HepG2 (cell line): ENCODE measurements at regions not wholly inside any gene's neighbourhood (a gene's known extent, or its start where the extent isn't known, plus 50 kb on each side); places are given as distances from the start of the nearest gene placed in this dataset.

Source experiments
- GABPB1 ChIP-seq: IDR thresholded peaks from 2 replicates; pipeline ENCODE4 v1.6.1; 2016; ENCODE audit warnings: mild to moderate bottlenecking, missing genetic modification reagents, moderate library complexity, missing compliant biosample characterization
- HDAC1 ChIP-seq: sonication (generic); formaldehyde crosslinking; IDR thresholded peaks from 2 replicates; pipeline ENCODE4 v1.5.1; 2020; ENCODE audit warnings: mild to moderate bottlenecking, missing genetic modification reagents
- HDAC2 ChIP-seq: sonication (generic); formaldehyde crosslinking; IDR thresholded peaks from 2 replicates; pipeline ENCODE4 v1.4.0; 2020; ENCODE audit warnings: missing genetic modification reagents
- HMGA1 ChIP-seq: sonication (generic); formaldehyde crosslinking; conservative IDR thresholded peaks from 2 replicates; pipeline ENCODE4 v1.4.0; 2020; ENCODE audit warnings: missing genetic modification reagents
- HOXA7 ChIP-seq: sonication (generic); formaldehyde crosslinking; IDR thresholded peaks from 2 replicates; pipeline ENCODE4 v1.8.1; 2022; ENCODE audit warnings: mild to moderate bottlenecking, missing genetic modification reagents, moderate library complexity
- MEIS2 ChIP-seq: sonication (generic); formaldehyde crosslinking; IDR thresholded peaks from 2 replicates; pipeline ENCODE4 v1.9.0; 2021; ENCODE audit warnings: mild to moderate bottlenecking, missing genetic modification reagents
- NKX3-1 ChIP-seq: sonication (generic); formaldehyde crosslinking; IDR thresholded peaks from 2 replicates; pipeline ENCODE4 v1.5.0; 2020; ENCODE audit warnings: missing genetic modification reagents
- PLSCR1 ChIP-seq: sonication (generic); formaldehyde crosslinking; IDR thresholded peaks from 2 replicates; pipeline ENCODE4 v1.5.0; 2020; ENCODE audit warnings: missing genetic modification reagents, mild to moderate bottlenecking, borderline replicate concordance
- RAD21 ChIP-seq: fragments of 450-650 bp; formaldehyde crosslinking; IDR thresholded peaks from 2 replicates; pipeline ENCODE4 v1.5.0; 2020; ENCODE audit warnings: mild to moderate bottlenecking
- RARG ChIP-seq: sonication (generic); formaldehyde crosslinking; IDR thresholded peaks from 2 replicates; pipeline ENCODE4 v1.4.0; 2020; ENCODE audit warnings: low read depth, mild to moderate bottlenecking, missing genetic modification reagents
- RFX3 ChIP-seq: IDR thresholded peaks from 2 replicates; pipeline ENCODE4 v1.6.1; 2016; ENCODE audit warnings: missing biosample characterization, missing genetic modification reagents
- RXRB ChIP-seq: IDR thresholded peaks from 2 replicates; pipeline ENCODE4 v1.6.1; 2016; ENCODE audit warnings: borderline replicate concordance, missing genetic modification reagents, missing compliant biosample characterization
- SCMH1 ChIP-seq: sonication (generic); formaldehyde crosslinking; IDR thresholded peaks from 2 replicates; pipeline ENCODE4 v1.9.0; 2021; ENCODE audit warnings: missing genetic modification reagents, mild to moderate bottlenecking, borderline replicate concordance
- SKI ChIP-seq: fragments of 450-650 bp; IDR thresholded peaks from one replicate; pipeline ENCODE4 v1.6.1; 2018; ENCODE audit warnings: mild to moderate bottlenecking; ENCODE audit not compliant: partially characterized antibody
- TARDBP ChIP-seq: sonication (generic); formaldehyde crosslinking; IDR thresholded peaks from 2 replicates; pipeline ENCODE4 v1.8.0; 2022; ENCODE audit warnings: mild to moderate bottlenecking, missing genetic modification reagents
- U2AF1 ChIP-seq: fragments of 200-400 bp; formaldehyde crosslinking; optimal IDR thresholded peaks from 2 replicates; pipeline ENCODE3; 2017; ENCODE audit warnings: mild to moderate bottlenecking, low read depth, low read length
- ZHX1 ChIP-seq: sonication (generic); formaldehyde crosslinking; IDR thresholded peaks from 2 replicates; pipeline ENCODE4 v1.8.1; 2022; ENCODE audit warnings: low read depth, mild to moderate bottlenecking, missing genetic modification reagents
- ZNF549 ChIP-seq: sonication (generic); formaldehyde crosslinking; IDR thresholded peaks from 2 replicates; pipeline ENCODE4 v1.5.0; 2020; ENCODE audit warnings: missing genetic modification reagents
- ZNF740 ChIP-seq: sonication (generic); formaldehyde crosslinking; IDR thresholded peaks from 2 replicates; pipeline ENCODE4 v1.4.0; 2020; ENCODE audit warnings: missing genetic modification reagents
- ZNF761 ChIP-seq: sonication (generic); formaldehyde crosslinking; conservative IDR thresholded peaks from 2 replicates; pipeline ENCODE4 v1.4.0; 2020; ENCODE audit warnings: mild to moderate bottlenecking, missing genetic modification reagents
- ZNF766 ChIP-seq: sonication (generic); formaldehyde crosslinking; IDR thresholded peaks from 2 replicates; pipeline ENCODE4 v1.5.0; 2020; ENCODE audit warnings: missing genetic modification reagents, borderline replicate concordance
- TF ChIP-seq, protein P1 (sequence below): IDR thresholded peaks from 2 replicates; pipeline ENCODE4 v1.6.1; 2016; ENCODE audit warnings: low read depth, borderline replicate concordance

- no peak for TF ChIP-seq ZHX1 (CRISPR knock-in tag)
- TF ChIP-seq ZNF766, result no peak
- 0 out of 2 replicates have a peak, but pooled peaks have one; percentile 3 for TF ChIP-seq GABPB1 (CRISPR knock-in tag)
- no peak for TF ChIP-seq ZNF761 (CRISPR knock-in tag)
- no peak for TF ChIP-seq TARDBP (CRISPR knock-in tag)
- TF ChIP-seq HMGA1, result no peak
- peak; percentile 67 for TF ChIP-seq HDAC2 (CRISPR knock-in tag)
- no peak for TF ChIP-seq NKX3-1 (CRISPR knock-in tag)
- no peak for TF ChIP-seq MEIS2 (CRISPR knock-in tag)
- no peak for TF ChIP-seq RARG
- no peak for TF ChIP-seq ZNF549 (CRISPR knock-in tag)
- TF ChIP-seq, protein P1, sequence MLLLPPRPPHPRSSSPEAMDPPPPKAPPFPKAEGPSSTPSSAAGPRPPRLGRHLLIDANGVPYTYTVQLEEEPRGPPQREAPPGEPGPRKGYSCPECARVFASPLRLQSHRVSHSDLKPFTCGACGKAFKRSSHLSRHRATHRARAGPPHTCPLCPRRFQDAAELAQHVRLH (CRISPR knock-in tag), result peak; percentile 50; the same call in 1 of the 2 replicates
- TF ChIP-seq HOXA7, result no peak
- TF ChIP-seq RAD21 (CRISPR knock-in tag), result 0 out of 2 replicates have a peak, but pooled peaks have one; percentile 31
- TF ChIP-seq RXRB (CRISPR knock-in tag), result peak; percentile 54; the same call in 1 of the 2 replicates
- TF ChIP-seq SKI, result no peak
- TF ChIP-seq PLSCR1, result no peak
- TF ChIP-seq RFX3 (CRISPR knock-in tag), result no peak
- no peak for TF ChIP-seq U2AF1
- TF ChIP-seq HDAC1, result 0 out of 2 replicates have a peak, but pooled peaks have one; percentile 9
- no peak for TF ChIP-seq SCMH1 (CRISPR knock-in tag)
- no peak for TF ChIP-seq ZNF740
Observed at GRCh38 chr12:92070054-92070863, 75.4 kb downstream of the BTG1 start (continued).
